Skeletal muscle cell (primary cell): ENCODE measurements at regions not wholly inside any gene's neighbourhood (a gene's known extent, or its start where the extent isn't known, plus 50 kb on each side); places are given as distances from the start of the nearest gene placed in this dataset.

Experiments used
- DNase-seq: peaks from one replicate; pipeline ENCODE4 v3.0.0-alpha.2; 2010; ENCODE audit warnings: low read depth
- H3K4me3 ChIP-seq: 2 replicates; pipeline ENCODE4 v1.5.1; 2011; ENCODE audit warnings: low read depth, mild to moderate bottlenecking, control low read depth, low read length, moderate library complexity

- DNase-seq = no peak
These were observed 464.5 kb upstream of the FAT1 start for GRCh38 chr4:187188118-187188517.

GRCh38 chr4:187188741-187189140, 465.1 kb upstream of the FAT1 start:
- no peak for DNase-seq
- H3K4me3 ChIP-seq = no peak overlapping the region

More at GRCh38 chr4:187188118-187188517, 464.5 kb upstream of the FAT1 start:
- H3K4me3 ChIP-seq = no peak overlapping the region

DNA sequence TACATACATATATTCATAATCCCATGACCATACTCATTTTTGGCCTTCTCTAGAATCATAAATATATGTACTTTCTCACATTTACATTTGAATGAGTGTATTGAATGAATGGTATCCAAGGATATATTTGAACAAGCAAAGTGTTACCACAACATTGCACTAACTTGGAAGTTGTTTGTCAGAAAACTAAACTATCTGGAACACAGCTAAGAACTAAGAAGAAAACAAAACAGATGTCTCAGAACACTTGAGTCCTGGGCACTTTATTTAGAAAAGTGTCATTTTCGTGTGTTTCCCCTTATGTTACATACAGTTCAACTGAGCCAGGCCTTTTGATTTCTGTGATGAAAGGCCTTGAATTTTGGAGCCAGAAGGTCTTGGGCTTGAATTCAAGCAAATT, 466.7 kb upstream of the FAT1 start:
- H3K4me3 ChIP-seq = no peak overlapping the region
- DNase-seq = no peak

GRCh38 chr4:187191676-187192075, 468.0 kb upstream of the FAT1 start:
- DNase-seq = no peak
- H3K4me3 ChIP-seq = no peak overlapping the region

DNA sequence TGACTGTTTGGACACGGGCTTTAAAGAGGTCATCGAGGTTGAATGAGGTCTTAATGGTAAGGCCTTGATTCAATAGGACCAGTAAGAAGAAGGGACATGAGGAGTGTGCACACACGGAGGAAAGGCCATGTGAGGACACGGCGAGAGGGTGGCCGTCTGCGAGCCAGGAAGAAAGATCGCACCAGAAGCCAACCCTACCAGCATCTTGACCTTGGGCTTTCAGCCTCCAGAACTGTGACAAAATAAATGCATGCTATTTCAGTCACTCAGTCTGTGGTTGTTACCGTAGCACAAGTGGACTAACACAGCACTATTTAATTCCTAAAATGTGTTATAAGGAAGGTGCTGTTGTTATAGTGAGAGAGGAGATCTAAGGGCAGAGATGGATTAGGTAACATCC, 468.6 kb upstream of the FAT1 start:
- DNase-seq = no peak
- no peak overlapping the region for H3K4me3 ChIP-seq

GRCh38 chr4:187193141-187193540, 469.5 kb upstream of the FAT1 start:
- DNase-seq = no peak
- no peak overlapping the region for H3K4me3 ChIP-seq

DNA sequence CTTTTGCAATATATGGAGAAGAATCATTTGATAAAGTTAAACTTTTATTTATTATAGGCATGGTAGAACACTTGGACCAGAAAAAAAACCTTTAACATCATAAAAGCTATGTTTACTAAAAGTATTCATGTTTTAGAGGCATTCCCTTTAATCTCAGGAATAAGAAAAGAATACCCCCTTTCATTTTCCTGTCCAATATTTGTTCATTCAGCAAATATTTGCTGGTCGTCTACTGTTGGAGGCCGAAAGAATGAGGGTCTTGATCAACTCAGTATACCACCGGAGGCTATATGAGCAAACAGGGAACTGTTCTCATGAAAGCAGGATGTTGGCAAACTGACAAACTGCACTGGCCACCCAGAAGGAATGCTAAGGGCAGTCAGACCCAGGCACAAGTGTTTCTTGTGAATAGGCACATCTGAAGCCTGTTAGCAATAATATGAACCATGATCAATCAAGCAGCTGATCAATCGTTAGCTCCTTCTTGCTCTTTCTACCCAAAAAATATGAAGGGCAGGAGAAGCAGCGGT, 480.8 kb upstream of the FAT1 start:
- no peak for DNase-seq
- no peak overlapping the region for H3K4me3 ChIP-seq

GRCh38 chr4:187207931-187208330, 484.3 kb upstream of the FAT1 start:
- no peak for DNase-seq
- no peak overlapping the region for H3K4me3 ChIP-seq

DNA sequence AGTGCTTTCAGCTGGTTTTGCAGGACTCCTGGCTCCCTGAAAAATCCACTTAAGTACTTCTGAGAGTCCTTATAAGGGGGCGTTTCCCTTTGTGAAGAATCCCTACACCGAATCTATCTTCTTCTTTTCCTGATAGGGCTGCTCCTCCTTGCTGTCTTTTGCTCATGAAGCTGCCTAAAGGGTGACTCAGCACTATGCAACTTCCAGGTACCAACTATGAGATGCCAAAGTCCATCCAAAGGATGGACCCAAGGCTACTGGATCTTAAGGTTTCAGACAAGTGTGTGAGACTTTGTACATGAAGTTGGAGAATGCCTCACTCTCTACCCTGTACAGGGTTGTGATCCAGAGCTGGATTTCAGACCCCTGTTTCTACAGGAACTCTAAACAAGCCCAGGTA, 485.0 kb upstream of the FAT1 start:
- DNase-seq = no peak
- no peak overlapping the region for H3K4me3 ChIP-seq

DNA sequence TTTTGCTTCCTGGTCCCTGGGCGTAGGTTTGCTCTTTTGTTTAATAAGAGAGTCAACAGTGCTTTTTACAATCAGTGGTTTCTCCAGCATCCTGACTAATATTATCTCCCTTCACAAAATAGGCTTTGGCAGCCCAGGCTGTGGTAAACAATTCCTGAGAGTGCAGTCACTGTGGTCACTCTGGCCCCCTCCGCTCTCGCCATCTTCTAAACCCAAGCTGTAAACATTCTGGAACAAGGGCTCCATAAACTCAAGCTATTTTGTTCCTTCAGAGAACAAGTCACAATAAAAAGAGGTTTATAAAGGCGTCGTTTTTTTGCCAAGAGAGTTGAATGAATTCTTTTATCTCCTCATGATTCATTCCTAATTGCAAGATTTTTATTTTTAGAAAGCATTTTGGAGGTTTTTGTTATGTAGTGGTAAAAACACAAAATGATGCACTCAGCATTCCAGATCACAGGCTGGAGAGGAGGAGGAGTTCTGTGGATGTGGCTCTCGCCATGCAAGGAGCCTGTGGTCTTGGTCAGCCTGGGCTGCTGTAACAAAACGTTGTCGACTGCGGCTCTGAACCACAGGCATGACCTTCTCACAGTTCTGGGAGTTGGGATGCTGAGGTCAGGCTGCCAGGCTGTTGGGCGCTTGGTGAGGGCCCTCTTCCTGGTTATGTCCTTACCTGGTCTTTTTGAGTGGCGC, 486.4 kb upstream of the FAT1 start:
- no peak overlapping the region for H3K4me3 ChIP-seq
- peak; percentile 16 for DNase-seq

DNA sequence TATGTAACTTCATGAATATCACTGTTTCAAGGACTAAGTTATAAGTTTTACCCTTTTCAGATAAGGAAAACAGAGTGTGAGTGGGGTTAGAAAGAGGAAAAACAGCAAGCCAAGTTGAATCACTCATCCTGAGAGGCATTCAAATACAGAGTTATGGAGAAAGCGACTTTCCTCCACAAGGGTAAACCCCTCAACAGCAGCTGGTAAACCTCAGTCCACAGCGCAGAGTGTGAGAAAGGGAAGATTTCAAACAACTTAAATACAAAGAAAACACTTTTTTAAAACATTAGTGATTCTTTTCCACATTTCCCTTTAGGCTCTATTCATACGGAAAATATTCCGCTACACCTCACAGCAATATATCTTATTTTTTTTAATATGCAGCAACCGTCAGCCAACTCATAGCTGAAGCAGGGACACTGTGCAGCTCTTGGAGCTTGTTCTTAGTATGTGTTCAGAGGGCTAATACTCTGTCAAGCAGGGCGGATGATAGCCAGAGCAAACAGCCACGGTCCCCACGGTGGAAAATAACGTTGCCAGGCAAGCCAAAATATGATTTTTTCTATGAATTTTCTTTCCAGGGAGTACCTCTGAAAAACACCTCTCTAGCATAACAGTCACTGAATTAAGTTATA, 488.9 kb upstream of the FAT1 start:
- DNase-seq = no peak
- no peak overlapping the region for H3K4me3 ChIP-seq

GRCh38 chr4:187215438-187215837, 491.8 kb upstream of the FAT1 start:
- DNase-seq = no peak
- no peak overlapping the region for H3K4me3 ChIP-seq

GRCh38 chr4:187218705-187219245, 495.1 kb upstream of the FAT1 start:
- H3K4me3 ChIP-seq = no peak overlapping the region
- DNase-seq = no peak

- no peak overlapping the region for H3K4me3 ChIP-seq
These were observed 500.9 kb upstream of the FAT1 start for GRCh38 chr4:187224560-187224959.

GRCh38 chr4:187227907-187228704, 504.4 kb upstream of the FAT1 start:
- DNase-seq = peak; percentile 7
- no peak overlapping the region for H3K4me3 ChIP-seq

More at GRCh38 chr4:187224560-187224959, 500.9 kb upstream of the FAT1 start:
- DNase-seq = no peak

- no peak overlapping the region for H3K4me3 ChIP-seq
- DNase-seq = no peak
These were observed 508.5 kb upstream of the FAT1 start for GRCh38 chr4:187232196-187232595.

GRCh38 chr4:187232796-187233195, 509.1 kb upstream of the FAT1 start:
- DNase-seq = no peak
- H3K4me3 ChIP-seq = no peak overlapping the region

DNA sequence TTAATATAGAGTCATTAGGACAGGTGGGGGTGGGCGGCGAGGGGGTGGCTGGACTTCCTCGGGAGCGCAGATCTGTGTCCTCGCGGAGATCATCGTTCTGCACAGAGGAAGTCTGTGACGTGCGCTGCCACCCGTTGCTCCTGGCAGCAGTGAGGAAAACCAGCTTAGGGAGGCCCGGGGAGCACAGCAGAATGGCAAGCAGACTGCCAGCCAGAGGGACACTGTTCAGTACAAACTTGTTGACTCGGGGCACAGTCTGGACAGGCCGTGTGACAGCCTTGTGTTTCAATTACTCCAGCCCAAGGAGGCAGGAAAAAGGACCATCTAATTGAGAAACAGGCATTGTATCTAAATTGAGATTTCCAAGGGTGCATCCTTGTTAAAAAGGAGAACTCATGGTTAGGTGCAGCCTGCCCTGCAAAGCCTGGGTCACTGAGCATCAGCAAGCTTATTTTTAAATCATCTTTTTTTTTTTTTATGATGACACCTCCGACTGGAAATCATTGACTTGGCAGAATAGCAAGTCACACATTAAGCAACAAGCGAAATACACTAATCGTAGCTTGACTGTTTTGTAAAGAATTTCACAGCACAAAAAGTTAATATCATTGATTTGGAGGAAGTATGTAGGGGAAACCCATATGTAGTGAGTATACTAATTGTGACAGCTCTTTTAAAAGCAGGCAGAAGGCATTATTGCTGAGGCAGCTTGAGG, 512.0 kb upstream of the FAT1 start:
- DNase-seq = no peak
- H3K4me3 ChIP-seq = no peak overlapping the region

- peak; percentile 73 for DNase-seq
- no peak overlapping the region for H3K4me3 ChIP-seq
These were observed 512.7 kb upstream of the FAT1 start for GRCh38 chr4:187236209-187236890.
